HG03064 (cell line): ENCODE measurements at regions not wholly inside any gene's neighbourhood (a gene's known extent, or its start where the extent isn't known, plus 50 kb on each side); places are given as distances from the start of the nearest gene placed in this dataset.

Experiments
- ATAC-seq: cut with Tn5 transposase; IDR thresholded peaks from one replicate; pipeline ENCODE4 v1.9.1; 2021; ENCODE audit warnings: low read depth; ENCODE audit not compliant: unreplicated experiment

GRCh38 chr4:34193451-34194154, 2050.7 kb downstream of the ARAP2 start:
- ATAC-seq, result no peak

GRCh38 chr4:34194585-34194984, 2049.7 kb downstream of the ARAP2 start:
- no peak for ATAC-seq

- no peak for ATAC-seq
These were observed 2047.9 kb downstream of the ARAP2 start for GRCh38 chr4:34196375-34196774.

GRCh38 chr4:34198966-34199365, 2045.3 kb downstream of the ARAP2 start:
- no peak for ATAC-seq

GRCh38 chr4:34200535-34200934, 2043.8 kb downstream of the ARAP2 start:
- no peak for ATAC-seq

GRCh38 chr4:34202154-34202553, 2042.2 kb downstream of the ARAP2 start:
- ATAC-seq, result no peak

- ATAC-seq, result no peak
These were observed 2023.7 kb downstream of the ARAP2 start for GRCh38 chr4:34220601-34221000.

GRCh38 chr4:34221986-34222385, 2022.3 kb downstream of the ARAP2 start:
- ATAC-seq, result no peak

- ATAC-seq, result no peak
These were observed 2008.2 kb downstream of the ARAP2 start for GRCh38 chr4:34236118-34236517.

GRCh38 chr4:34245276-34245675, 1999.0 kb downstream of the ARAP2 start:
- no peak for ATAC-seq

- no peak for ATAC-seq
These were observed 1993.8 kb downstream of the ARAP2 start for GRCh38 chr4:34250562-34250961.

- no peak for ATAC-seq
These were observed 1991.1 kb downstream of the ARAP2 start for GRCh38 chr4:34253239-34253638.

GRCh38 chr4:34258176-34258575, 1986.1 kb downstream of the ARAP2 start:
- no peak for ATAC-seq

GRCh38 chr4:34261799-34262314, 1982.5 kb downstream of the ARAP2 start:
- ATAC-seq, result no peak

- ATAC-seq, result no peak
These were observed 1974.7 kb downstream of the ARAP2 start for GRCh38 chr4:34269613-34270012.

- no peak for ATAC-seq
These were observed 1972.6 kb downstream of the ARAP2 start for GRCh38 chr4:34271479-34272355.

- ATAC-seq, result no peak
These were observed 1965.3 kb downstream of the ARAP2 start for GRCh38 chr4:34279011-34279410.

- ATAC-seq, result no peak
These were observed 1964.2 kb downstream of the ARAP2 start for GRCh38 chr4:34280131-34280530.

GRCh38 chr4:34281826-34282225, 1962.5 kb downstream of the ARAP2 start:
- ATAC-seq, result no peak

- no peak for ATAC-seq
These were observed 1954.8 kb downstream of the ARAP2 start for GRCh38 chr4:34289489-34289888.

- ATAC-seq, result no peak
These were observed 1954.4 kb downstream of the ARAP2 start for GRCh38 chr4:34289962-34290361.

- ATAC-seq, result no peak
These were observed 1950.9 kb downstream of the ARAP2 start for GRCh38 chr4:34293459-34293858.
